ENCODE measurements at regions not wholly inside any gene's neighbourhood (a gene's known extent, or its start where the extent isn't known, plus 50 kb on each side); places are given as distances from the start of the nearest gene placed in this dataset.
A peak's percentile ranks its signal among the peaks of the same experiment; 100 is the strongest.
"Not testable (repeated sequence)": the region's sequence is repeated elsewhere in the genome, so short reads cannot be mapped to it uniquely, and the experiment has no call there.

- peaks cover 24% of the 10 kb centered on the region for H3K4me1 Mint-ChIP-seq
- no peak for TF ChIP-seq CTCF (IDR thresholded peaks at IDR 0.05; ENCODE audit: unreplicated experiment in 3 of 3)
- no peak overlapping the region for H3K4me3 Mint-ChIP-seq
- H3K27ac Mint-ChIP-seq = no peak overlapping the region
- H3K9me3 Mint-ChIP-seq = peaks cover 8% of the 10 kb centered on the region
- H3K27me3 Mint-ChIP-seq (ENCODE audit: low read depth) = peaks cover 19% of the 10 kb centered on the region
- no peaks in the 10 kb centered on the region for H3K36me3 Mint-ChIP-seq (ENCODE audit: low read depth)
Observed at GRCh38 chr2:240383871-240384700, 51.4 kb upstream of the GPC1 start.

GRCh38 chr2:240384711-240385450, 50.6 kb upstream of the GPC1 start:
- TF ChIP-seq CTCF (IDR thresholded peaks at IDR 0.05; ENCODE audit: unreplicated experiment in 3 of 3) = no peak
- peak overlapping the region in 1 of 3 experiments; percentile 49 for H3K27ac Mint-ChIP-seq
- H3K9me3 Mint-ChIP-seq = peaks cover 2% of the 10 kb centered on the region
- peaks cover 15% of the 10 kb centered on the region for H3K27me3 Mint-ChIP-seq (ENCODE audit: low read depth)
- H3K4me1 Mint-ChIP-seq = peaks cover 28% of the 10 kb centered on the region
- H3K36me3 Mint-ChIP-seq (ENCODE audit: low read depth) = no peaks in the 10 kb centered on the region
- H3K4me3 Mint-ChIP-seq = no peak overlapping the region

- H3K27me3 Mint-ChIP-seq (ENCODE audit: low read depth) = peaks cover 15% of the 10 kb centered on the region
- peaks cover 29% of the 10 kb centered on the region for H3K4me1 Mint-ChIP-seq
- H3K27ac Mint-ChIP-seq; H3K9me3 Mint-ChIP-seq; H3K36me3 Mint-ChIP-seq (ENCODE audit: low read depth); H3K4me3 Mint-ChIP-seq: not testable (repeated sequence)
Observed at GRCh38 chr2:240385451-240386161, 49.9 kb upstream of the GPC1 start.
